ENCODE measurements at regions not wholly inside any gene's neighbourhood (a gene's known extent, or its start where the extent isn't known, plus 50 kb on each side); places are given as distances from the start of the nearest gene placed in this dataset.

DNA sequence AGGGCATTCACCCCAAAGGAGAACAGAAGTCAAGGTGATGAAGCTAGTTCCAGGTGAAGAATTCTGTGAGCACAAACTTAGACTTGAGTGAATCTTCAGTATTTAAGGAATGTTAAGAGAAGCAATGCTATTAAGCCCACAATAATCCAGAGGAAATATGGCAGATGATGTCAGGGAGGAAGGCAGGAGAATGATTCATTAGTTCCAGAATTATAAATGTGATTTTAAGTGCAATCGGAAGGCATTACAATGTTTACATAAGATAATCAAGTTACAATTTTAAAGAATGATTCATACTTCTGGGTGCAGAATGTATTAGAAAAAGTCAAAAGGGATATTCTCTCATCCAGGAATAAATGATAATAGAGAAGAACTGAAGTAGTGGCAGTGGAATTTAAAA is 545.2 kb upstream of the BRINP3 start:
- H3K36me3 ChIP-seq (ENCODE audit: control insufficient read depth in 2 of 2, insufficient read depth in 2 of 2, low read length in 1 of 2): no peaks in the 10 kb centered on the region
- ChIA-PET SMC1A (ENCODE audit: uncharacterized antibody, unreplicated experiment) (interaction anchor here (1.0 to 1.3 kb wide), 2 partner anchors 33 to 84 kb away, joined by 4 to 5 read pairs; no protein-coding TSS in a partner anchor), CTCF (no interaction called here), RAD21 (ENCODE audit: unreplicated experiment) (no interaction called here), POLR2A (no interaction called here)
- no peaks in the 10 kb centered on the region for H3K79me2 ChIP-seq (ENCODE audit: control insufficient read depth, insufficient read depth, low read length)
- no peak overlapping the region for H3K4me2 ChIP-seq (ENCODE audit: control insufficient read depth, insufficient read depth)
- in situ Hi-C loops (cut with MboI): no loop called here
- 95% methylated on average over 1 of the region's 1 CpG for WGBS (ENCODE audit: insufficient coverage, insufficient replicate concordance, low lambda C conversion rate, missing lambda C conversion rate)
- H2AFZ ChIP-seq (ENCODE audit: control insufficient read depth, low read depth, low read length): no peak overlapping the region
- BruUV-seq (replicated peaks): no TSS peak
- H3K4me1 ChIP-seq (ENCODE audit: control insufficient read depth, insufficient read depth, low read length): no peaks in the 10 kb centered on the region
- no peaks in the 10 kb centered on the region for H3K27me3 ChIP-seq (replicated peaks in 1 of 2; ENCODE audit: control insufficient read depth in 2 of 2, insufficient read depth in 2 of 2, low read length in 1 of 2)
- DNase-seq (ENCODE audit: low read depth, low spot score) (no peak), ATAC-seq (no peak), FAIRE-seq (no peak)
- intact Hi-C loops (cut with micrococcal nuclease; ENCODE audit: unreplicated experiment): no loop called here
- no peaks in the 10 kb centered on the region for H4K20me1 ChIP-seq (ENCODE audit: control insufficient read depth, insufficient read depth)
- no peak overlapping the region for H3K27ac ChIP-seq (ENCODE audit: control insufficient read depth, insufficient read depth)
- H3K9me3 ChIP-seq (replicated peaks; ENCODE audit: control insufficient read depth, insufficient read depth, low read length): no peaks in the 10 kb centered on the region
- H3K4me3 ChIP-seq: no peak overlapping the region
- no peak overlapping the region for H3K9ac ChIP-seq (ENCODE audit: control insufficient read depth, insufficient read depth, low read length)
- no peak for TF ChIP-seq SIX5 (IDR thresholded peaks at IDR 0.05; ENCODE audit: low read depth, low read length, severe bottlenecking)
- no peak for TF ChIP-seq CBFB (IDR thresholded peaks at IDR 0.05; ENCODE audit: low read depth)
- TF ChIP-seq POLR2AphosphoS2 (IDR thresholded peaks at IDR 0.05; ENCODE audit: low read depth, low read length): no peak
- TF ChIP-seq STAT1 (conservative IDR thresholded peaks at IDR 0.05): no peak
- no peak for TF ChIP-seq BCL11A (IDR thresholded peaks at IDR 0.05; ENCODE audit: low read depth, low read length)
- no peak for TF ChIP-seq NFIC (IDR thresholded peaks at IDR 0.05; ENCODE audit: low read depth, low read length)
- TF ChIP-seq ZBTB11 (CRISPR knock-in tag; IDR thresholded peaks at IDR 0.05): no peak
- no peak for TF ChIP-seq ZNF384 (IDR thresholded peaks at IDR 0.05; ENCODE audit: borderline replicate concordance, low read depth, low read length)
- TF ChIP-seq ZSCAN29 (IDR thresholded peaks at IDR 0.05): no peak
- no peak for TF ChIP-seq EED (IDR thresholded peaks at IDR 0.05; ENCODE audit: low read depth)

All from GM12878 (cell line).